Uterus (tissue), 2 donors: ENCODE measurements at regions not wholly inside any gene's neighbourhood (a gene's known extent, or its start where the extent isn't known, plus 50 kb on each side); places are given as distances from the start of the nearest gene placed in this dataset.

Experiments
- POLR2A ChIP-seq, 2 donors: fragments of 450-650 bp; IDR thresholded peaks; one replicate each; pipeline ENCODE4 v1.6.1; 2016; ENCODE audit warnings: antibody characterized with exemption in 2 of 2, mild to moderate bottlenecking in 1 of 2, moderate library complexity in 1 of 2
- TF ChIP-seq, protein P1 (sequence below), 4 experiments: fragments of 200-600 bp in 2 of 4; fragments of 450-650 bp in 2 of 4; sonication (generic) in 2 of 4; IDR thresholded peaks; one replicate each; pipeline ENCODE4 v1.5.1; 2016 to 2019; ENCODE audit warnings: antibody characterized with exemption in 4 of 4, mild to moderate bottlenecking in 2 of 4, moderate library complexity in 1 of 4

GRCh38 chr20:39259010-39259803 is 297.1 kb downstream of the DHX35 start:
- TF ChIP-seq, protein P1, sequence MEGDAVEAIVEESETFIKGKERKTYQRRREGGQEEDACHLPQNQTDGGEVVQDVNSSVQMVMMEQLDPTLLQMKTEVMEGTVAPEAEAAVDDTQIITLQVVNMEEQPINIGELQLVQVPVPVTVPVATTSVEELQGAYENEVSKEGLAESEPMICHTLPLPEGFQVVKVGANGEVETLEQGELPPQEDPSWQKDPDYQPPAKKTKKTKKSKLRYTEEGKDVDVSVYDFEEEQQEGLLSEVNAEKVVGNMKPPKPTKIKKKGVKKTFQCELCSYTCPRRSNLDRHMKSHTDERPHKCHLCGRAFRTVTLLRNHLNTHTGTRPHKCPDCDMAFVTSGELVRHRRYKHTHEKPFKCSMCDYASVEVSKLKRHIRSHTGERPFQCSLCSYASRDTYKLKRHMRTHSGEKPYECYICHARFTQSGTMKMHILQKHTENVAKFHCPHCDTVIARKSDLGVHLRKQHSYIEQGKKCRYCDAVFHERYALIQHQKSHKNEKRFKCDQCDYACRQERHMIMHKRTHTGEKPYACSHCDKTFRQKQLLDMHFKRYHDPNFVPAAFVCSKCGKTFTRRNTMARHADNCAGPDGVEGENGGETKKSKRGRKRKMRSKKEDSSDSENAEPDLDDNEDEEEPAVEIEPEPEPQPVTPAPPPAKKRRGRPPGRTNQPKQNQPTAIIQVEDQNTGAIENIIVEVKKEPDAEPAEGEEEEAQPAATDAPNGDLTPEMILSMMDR (IDR thresholded peaks at IDR 0.05) = no peak
- no peak for TF ChIP-seq POLR2A (IDR thresholded peaks at IDR 0.05)
